ENCODE measurements at regions not wholly inside any gene's neighbourhood (a gene's known extent, or its start where the extent isn't known, plus 50 kb on each side); places are given as distances from the start of the nearest gene placed in this dataset.

GRCh38 chr15:46660096-46660842 is 1025.4 kb downstream of the SQOR start:
- no peak for TF ChIP-seq CTCF (conservative IDR thresholded peaks at IDR 0.05 in 1 of 2, IDR thresholded peaks at IDR 0.05 in 1 of 2; ENCODE audit: extremely low read depth in 1 of 2, insufficient read depth in 1 of 2, low read depth in 1 of 2, low read length in 2 of 2)
- TF ChIP-seq EZH2 (IDR thresholded peaks at IDR 0.05; ENCODE audit: borderline replicate concordance, low read length) = no peak
